HEK293 (cell line): ENCODE measurements at regions not wholly inside any gene's neighbourhood (a gene's known extent, or its start where the extent isn't known, plus 50 kb on each side); places are given as distances from the start of the nearest gene placed in this dataset.

Experiments
- CTCF ChIA-PET: fragments of 350-600 bp; formaldehyde crosslinking; extraction: SDS; loops from one replicate; lab custom pipeline; 2021; ENCODE audit warnings: antibody characterized with exemption; lab: Yijun Ruan, JAX
- POLR2A ChIA-PET: fragments of 300-600 bp; formaldehyde crosslinking; extraction: SDS; loops from one replicate; lab custom pipeline; 2020; ENCODE audit warnings: antibody characterized with exemption, inconsistent platforms; lab: Yijun Ruan, JAX
- H3K27ac ChIP-seq: fragments of 200-500 bp; sonication (Bioruptor generic); 2 replicates; pipeline ENCODE4 v1.5.1; 2014; ENCODE audit warnings: low read depth, low read length, control low read depth, inconsistent platforms; ENCODE audit errors: extremely low read depth
- H3K36me3 ChIP-seq, 2 experiments: fragments of 200-500 bp in 1 of 2; sonication (Bioruptor generic) in 1 of 2; 1 replicate in 1 of 2; 2 replicates in 1 of 2; pipeline ENCODE4 v1.5.1; 2014 to 2017; ENCODE audit warnings: inconsistent platforms in 2 of 2, low read length in 2 of 2; ENCODE audit not compliant: control insufficient read depth in 2 of 2, insufficient read depth in 1 of 2
- H3K4me1 ChIP-seq: fragments of 200-500 bp; sonication (Bioruptor generic); 2 replicates; pipeline ENCODE4 v1.5.1; 2014; ENCODE audit warnings: mild to moderate bottlenecking, low read length, inconsistent platforms; ENCODE audit not compliant: control insufficient read depth, insufficient read depth
- H3K4me3 ChIP-seq: 2 replicates; pipeline ENCODE4 v1.5.1; 2011; ENCODE audit warnings: low read depth, mild to moderate bottlenecking, control low read depth, low read length, moderate library complexity
- H3K9me3 ChIP-seq: fragments of 200-500 bp; sonication (Bioruptor generic); 2 replicates; pipeline ENCODE4 v1.5.1; 2014; ENCODE audit warnings: low read depth, low read length, inconsistent platforms; ENCODE audit not compliant: control insufficient read depth, insufficient read depth
- BCL11A ChIP-seq: fragments of 450-650 bp; formaldehyde crosslinking; IDR thresholded peaks from 2 replicates; pipeline ENCODE4 v1.5.1; 2016; ENCODE audit warnings: low read depth, missing biosample characterization, missing genetic modification characterization
- ZBTB26 ChIP-seq: fragments of 450-650 bp; formaldehyde crosslinking; optimal IDR thresholded peaks from 2 replicates; pipeline ENCODE3; 2016; ENCODE audit warnings: missing biosample characterization, mild to moderate bottlenecking, missing genetic modification characterization
- ZBTB49 ChIP-seq: fragments of 450-650 bp; formaldehyde crosslinking; IDR thresholded peaks from 2 replicates; pipeline ENCODE4 v1.5.1; 2016; ENCODE audit warnings: missing biosample characterization, missing genetic modification characterization, low read depth
- ZNF148 ChIP-seq: fragments of 450-650 bp; formaldehyde crosslinking; IDR thresholded peaks from 2 replicates; pipeline ENCODE4 v1.5.0; 2017; ENCODE audit warnings: missing biosample characterization, missing genetic modification characterization, borderline replicate concordance
- ZNF501 ChIP-seq: fragments of 450-650 bp; formaldehyde crosslinking; IDR thresholded peaks from 2 replicates; pipeline ENCODE4 v1.5.1; 2016; ENCODE audit warnings: missing biosample characterization, missing genetic modification characterization
- ZNF621 ChIP-seq: fragments of 450-650 bp; formaldehyde crosslinking; IDR thresholded peaks from 2 replicates; pipeline ENCODE4 v1.5.1; 2017; ENCODE audit warnings: missing biosample characterization, missing genetic modification characterization
- ZNF670 ChIP-seq: fragments of 450-650 bp; formaldehyde crosslinking; IDR thresholded peaks from 2 replicates; pipeline ENCODE4 v1.5.1; 2016; ENCODE audit warnings: missing biosample characterization, missing genetic modification characterization, low read depth
- ZNF768 ChIP-seq: fragments of 450-650 bp; formaldehyde crosslinking; IDR thresholded peaks from 2 replicates; pipeline ENCODE4 v1.5.1; 2018; ENCODE audit warnings: missing biosample characterization, mild to moderate bottlenecking, missing genetic modification characterization
- ZNF776 ChIP-seq: fragments of 450-650 bp; formaldehyde crosslinking; IDR thresholded peaks from 2 replicates; pipeline ENCODE4 v1.5.0; 2017; ENCODE audit warnings: missing biosample characterization, missing genetic modification characterization, borderline replicate concordance
- ZNF792 ChIP-seq: fragments of 450-650 bp; formaldehyde crosslinking; IDR thresholded peaks from 2 replicates; pipeline ENCODE4 v1.5.1; 2016; ENCODE audit warnings: missing biosample characterization, missing genetic modification characterization
- ZSCAN5A ChIP-seq: fragments of 450-650 bp; formaldehyde crosslinking; IDR thresholded peaks from 2 replicates; pipeline ENCODE4 v1.5.1; 2016; ENCODE audit warnings: missing biosample characterization, missing genetic modification characterization
- TF ChIP-seq, protein P1 (sequence below): fragments of 450-650 bp; formaldehyde crosslinking; IDR thresholded peaks from 2 replicates; pipeline ENCODE4; 2016; ENCODE audit warnings: missing biosample characterization, missing genetic modification characterization
- TF ChIP-seq, protein P2 (sequence below): fragments of 450-650 bp; formaldehyde crosslinking; IDR thresholded peaks from 2 replicates; pipeline ENCODE4 v1.5.1; 2016; ENCODE audit warnings: missing biosample characterization, missing genetic modification characterization

DNA sequence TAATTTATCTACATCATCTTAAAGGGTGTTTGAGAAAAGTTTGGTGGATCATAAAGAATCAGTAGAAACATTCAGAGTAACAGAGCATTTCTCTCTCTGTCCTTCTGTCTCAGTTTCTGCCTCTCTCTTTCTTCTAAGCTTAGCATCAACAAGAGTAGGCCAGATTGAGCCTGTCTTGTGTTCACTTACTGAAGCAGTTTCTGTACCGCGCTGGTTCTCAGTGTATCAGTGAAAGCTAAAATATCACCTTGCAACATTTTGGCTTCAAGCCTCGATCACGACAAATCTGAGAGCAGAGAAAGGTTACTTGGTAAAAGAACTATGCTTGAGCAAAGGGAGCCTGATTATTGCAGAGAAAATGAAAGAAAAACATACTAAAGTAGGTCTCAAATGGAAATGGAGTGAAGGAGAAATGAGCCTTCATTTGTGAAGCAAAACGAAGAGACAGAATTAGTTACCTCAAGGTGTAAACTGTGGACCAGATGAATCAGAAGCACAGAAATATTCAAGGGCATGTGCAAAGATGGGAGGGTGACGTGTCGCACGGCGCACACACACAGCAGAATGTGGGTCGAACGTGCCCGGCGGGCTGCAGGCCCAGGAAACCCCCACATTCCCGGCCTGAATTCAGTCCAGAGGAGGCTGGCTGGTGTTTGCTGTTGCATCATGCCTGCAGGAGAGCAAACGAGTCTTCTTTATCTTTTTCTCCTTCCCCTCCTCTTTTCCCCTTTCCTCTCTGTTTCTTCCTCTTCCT is 509.3 kb downstream of the QKI start:
- Histone ChIP-seq H3K4me3 (no peak overlapping the region), H3K9me3 (no peaks in the 10 kb centered on the region), H3K36me3 (no peaks in the 10 kb centered on the region), H3K4me1 (no peaks in the 10 kb centered on the region), H3K27ac (no peak overlapping the region)
- POLR2A ChIA-PET, result no interaction called here
- TF ChIP-seq, protein P1, sequence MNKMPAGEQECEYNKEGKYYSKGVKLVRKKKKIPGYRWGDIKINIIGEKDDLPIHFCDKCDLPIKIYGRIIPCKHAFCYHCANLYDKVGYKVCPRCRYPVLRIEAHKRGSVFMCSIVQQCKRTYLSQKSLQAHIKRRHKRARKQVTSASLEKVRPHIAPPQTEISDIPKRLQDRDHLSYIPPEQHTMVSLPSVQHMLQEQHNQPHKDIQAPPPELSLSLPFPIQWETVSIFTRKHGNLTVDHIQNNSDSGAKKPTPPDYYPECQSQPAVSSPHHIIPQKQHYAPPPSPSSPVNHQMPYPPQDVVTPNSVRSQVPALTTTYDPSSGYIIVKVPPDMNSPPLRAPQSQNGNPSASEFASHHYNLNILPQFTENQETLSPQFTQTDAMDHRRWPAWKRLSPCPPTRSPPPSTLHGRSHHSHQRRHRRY (tag by site-specific recombination), result no peak
- CTCF ChIA-PET, result no interaction called here

- CTCF ChIA-PET, result interaction anchor here (0.6 to 0.8 kb wide), 3 partner anchors 137 to 390 kb away, joined by 3 to 4 read pairs (median 3); no protein-coding TSS in a partner anchor
- Histone ChIP-seq H3K27ac (no peak overlapping the region), H3K4me1 (no peaks in the 10 kb centered on the region), H3K4me3 (no peak overlapping the region), H3K9me3 (no peaks in the 10 kb centered on the region), H3K36me3 (no peaks in the 10 kb centered on the region)
- TF ChIP-seq, protein P2, sequence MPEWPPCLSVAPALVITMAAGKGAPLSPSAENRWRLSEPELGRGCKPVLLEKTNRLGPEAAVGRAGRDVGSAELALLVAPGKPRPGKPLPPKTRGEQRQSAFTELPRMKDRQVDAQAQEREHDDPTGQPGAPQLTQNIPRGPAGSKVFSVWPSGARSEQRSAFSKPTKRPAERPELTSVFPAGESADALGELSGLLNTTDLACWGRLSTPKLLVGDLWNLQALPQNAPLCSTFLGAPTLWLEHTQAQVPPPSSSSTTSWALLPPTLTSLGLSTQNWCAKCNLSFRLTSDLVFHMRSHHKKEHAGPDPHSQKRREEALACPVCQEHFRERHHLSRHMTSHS (tag by site-specific recombination), result no peak
- TF ChIP-seq, protein P1 (tag by site-specific recombination), result no peak
- TF ChIP-seq ZBTB49 (tag by site-specific recombination) (no peak), ZNF501 (tag by site-specific recombination) (no peak)
- POLR2A ChIA-PET, result no interaction called here
Observed at GRCh38 chr6:163922562-163922961, 508.0 kb downstream of the QKI start.

DNA sequence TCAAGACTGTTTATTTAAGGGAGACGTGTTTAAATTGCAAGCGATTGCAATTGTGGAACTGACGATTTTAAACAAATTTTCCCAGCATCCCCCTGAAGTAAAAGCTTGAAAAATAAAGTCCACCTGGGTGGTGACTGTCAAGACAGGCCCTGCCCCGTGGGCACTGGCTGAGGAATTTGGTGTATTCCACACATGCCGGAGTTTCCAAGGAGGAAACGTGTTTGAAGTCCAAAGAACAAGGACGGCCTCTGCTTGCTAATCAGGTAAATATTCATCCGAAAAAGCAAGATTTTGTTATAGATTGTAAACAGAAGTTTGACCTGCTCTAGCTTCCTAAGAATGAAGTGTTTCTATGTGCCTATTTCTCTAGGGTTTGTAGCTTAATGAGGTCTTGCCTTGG is 505.1 kb downstream of the QKI start:
- CTCF ChIA-PET, result no interaction called here
- no peak overlapping the region for H3K27ac ChIP-seq
- no peak overlapping the region for H3K4me3 ChIP-seq
- TF ChIP-seq BCL11A (tag by site-specific recombination) (no peak), ZNF792 (tag by site-specific recombination) (no peak), ZNF670 (tag by site-specific recombination) (no peak), ZNF776 (tag by site-specific recombination) (no peak)
- TF ChIP-seq, all 188 proteins: peak for 0
- Histone ChIP-seq H3K4me1 (no peaks in the 10 kb centered on the region), H3K36me3 (no peaks in the 10 kb centered on the region), H3K9me3 (no peaks in the 10 kb centered on the region)
- POLR2A ChIA-PET, result no interaction called here

- ChIA-PET POLR2A (no interaction called here), CTCF (no interaction called here)
- no peaks in the 10 kb centered on the region for H3K9me3 ChIP-seq
- H3K27ac ChIP-seq, result no peak overlapping the region
- no peaks in the 10 kb centered on the region for H3K36me3 ChIP-seq
- no peak overlapping the region for H3K4me3 ChIP-seq
- H3K4me1 ChIP-seq, result no peaks in the 10 kb centered on the region
- TF ChIP-seq ZNF148 (tag by site-specific recombination) (no peak), ZSCAN5A (tag by site-specific recombination) (no peak), ZNF768 (no peak), ZNF621 (tag by site-specific recombination) (no peak), ZBTB26 (tag by site-specific recombination) (no peak)
Observed at GRCh38 chr6:163916315-163917081, 502.0 kb downstream of the QKI start.
